Esophagus muscularis mucosa (tissue), 4 donors: ENCODE measurements at regions not wholly inside any gene's neighbourhood (a gene's known extent, or its start where the extent isn't known, plus 50 kb on each side); places are given as distances from the start of the nearest gene placed in this dataset.
A peak's percentile ranks its signal among the peaks of the same experiment; 100 is the strongest.

Experiments
- DNase-seq: peaks from one replicate; pipeline ENCODE4 v3.0.0-alpha.2; 2017; ENCODE audit errors: extremely low spot score
- H3K27ac ChIP-seq, 4 donors: fragments of 200-600 bp; sonication (generic); replicated peaks in 1 of 4; 1 replicate in 3 of 4; 2 replicates in 1 of 4; pipeline ENCODE4 v1.5.1; 2016 to 2019; ENCODE audit warnings: mild to moderate bottlenecking in 1 of 4
- H3K27me3 ChIP-seq, 4 donors: fragments of 200-600 bp; sonication (generic); one replicate each; pipeline versions ENCODE4 v1.5.1 to v1.6.0; 2016 to 2019
- H3K36me3 ChIP-seq, 4 donors: fragments of 200-600 bp; sonication (generic); one replicate each; pipeline ENCODE4 v1.5.1; 2016 to 2019
- H3K4me1 ChIP-seq, 4 donors: fragments of 200-600 bp; sonication (generic); one replicate each; pipeline ENCODE4 v1.5.1; 2016 to 2019
- H3K4me3 ChIP-seq, 4 donors: fragments of 200-600 bp; sonication (generic); 1 replicate in 2 of 4; 2 replicates in 2 of 4; pipeline ENCODE4 v1.5.1; 2016 to 2019; ENCODE audit warnings: mild to moderate bottlenecking in 4 of 4, moderate library complexity in 1 of 4
- H3K9me3 ChIP-seq, 4 donors: fragments of 200-600 bp; sonication (generic); 1 replicate in 3 of 4; 2 replicates in 1 of 4; pipeline ENCODE4 v1.5.1; 2016 to 2019
- CTCF ChIP-seq, 3 experiments: fragments of 200-600 bp in 2 of 3; fragments of 450-650 bp in 1 of 3; sonication (generic) in 2 of 3; IDR thresholded peaks; one replicate each; pipeline ENCODE4 v1.5.1; 2017 to 2019; ENCODE audit warnings: antibody characterized with exemption in 3 of 3, mild to moderate bottlenecking in 2 of 3, moderate library complexity in 1 of 3
- EP300 ChIP-seq: sonication (generic); formaldehyde crosslinking; IDR thresholded peaks from one replicate; pipeline ENCODE4 v1.6.1; 2017; ENCODE audit warnings: antibody characterized with exemption
- POLR2A ChIP-seq: fragments of 450-650 bp; IDR thresholded peaks from one replicate; pipeline ENCODE4 v1.6.1; 2017; ENCODE audit warnings: antibody characterized with exemption, moderate library complexity, mild to moderate bottlenecking, low read depth
- POLR2AphosphoS5 ChIP-seq, 2 donors: sonication (generic); formaldehyde crosslinking; IDR thresholded peaks; one replicate each; pipeline ENCODE4 v1.6.1; 2017; ENCODE audit warnings: antibody characterized with exemption in 2 of 2
- WGBS: methylation state at CpG from one replicate; pipeline ENCODE4 v1.1.5; 2018; 5-methylcytosine and 5-hydroxymethylcytosine counted together
- intact Hi-C: fragments of 100-400 bp; cut with DNase I; formaldehyde crosslinking; loops from one replicate; pipeline ENCODE4 v1.15.1; 2023

- H3K27ac ChIP-seq, result peak overlapping the region in 3 of 4 donors; percentile 17 to 55 (median 32)
These were observed 167.9 kb upstream of the TNFAIP3 start for GRCh38 chr6:137699031-137699683.

GRCh38 chr6:137700161-137700560, 166.9 kb upstream of the TNFAIP3 start:
- WGBS, result 90% methylated on average over 1 of the region's 1 CpG
- TF ChIP-seq EP300 (no peak), POLR2AphosphoS5 (IDR thresholded peaks at IDR 0.05) (no peak), CTCF (IDR thresholded peaks at IDR 0.05) (no peak), POLR2A (no peak)
- DNase-seq, result no peak
- Histone ChIP-seq H3K27me3 (no peaks in the 10 kb centered on the region), H3K27ac (peak overlapping the region in 2 of 4 donors; percentile 32 to 55), H3K4me1 (peaks cover 16 to 22% (median 17%) of the 10 kb centered on the region in 4 donors), H3K9me3 (no peaks in the 10 kb centered on the region), H3K4me3 (no peak overlapping the region), H3K36me3 (no peaks in the 10 kb centered on the region)
- intact Hi-C loops, result loop anchor here (10.0 kb wide), 2 partner anchors 275 to 405 kb away; partner anchors contain the start of gene PERP

More at GRCh38 chr6:137699031-137699683, 167.9 kb upstream of the TNFAIP3 start:
- Histone ChIP-seq H3K27me3 (no peaks in the 10 kb centered on the region), H3K9me3 (no peaks in the 10 kb centered on the region), H3K4me1 (peaks cover 13 to 22% (median 16%) of the 10 kb centered on the region in 4 donors), H3K36me3 (no peaks in the 10 kb centered on the region), H3K4me3 (no peak overlapping the region)
- no peak for TF ChIP-seq POLR2AphosphoS5 (IDR thresholded peaks at IDR 0.05)
- WGBS, result 66% methylated on average over 5 of the region's 5 CpGs
- intact Hi-C loops, result no loop called here
- peak; percentile 90 for DNase-seq

- peak; percentile 80 for DNase-seq
- Histone ChIP-seq H3K9me3 (no peaks in the 10 kb centered on the region), H3K4me3 (no peak overlapping the region), H3K27me3 (no peaks in the 10 kb centered on the region), H3K4me1 (peaks cover 16 to 26% (median 19%) of the 10 kb centered on the region in 4 donors), H3K36me3 (no peaks in the 10 kb centered on the region), H3K27ac (peak overlapping the region in 1 of 4 donors; percentile 32)
- TF ChIP-seq CTCF (IDR thresholded peaks at IDR 0.05), result no peak
- no peak for TF ChIP-seq EP300
- intact Hi-C loops, result loop anchor here (10.0 kb wide), 2 partner anchors 274 to 404 kb away; partner anchors contain the start of gene PERP
- WGBS, result 67% methylated on average over 7 of the region's 7 CpGs
These were observed 166.1 kb upstream of the TNFAIP3 start for GRCh38 chr6:137700751-137701477.

- no peak for DNase-seq
- H3K36me3 ChIP-seq, result no peaks in the 10 kb centered on the region
- H3K4me1 ChIP-seq, result peaks cover 13 to 25% (median 16%) of the 10 kb centered on the region in 4 donors
- intact Hi-C loops, result loop anchor here (10.0 kb wide), 2 partner anchors 273 to 403 kb away; partner anchors contain the start of gene PERP
- WGBS, result 88% methylated on average over 2 of the region's 2 CpGs
- no peaks in the 10 kb centered on the region for H3K9me3 ChIP-seq
- no peaks in the 10 kb centered on the region for H3K27me3 ChIP-seq
- no peak overlapping the region for H3K27ac ChIP-seq
- TF ChIP-seq EP300, result no peak
- no peak for TF ChIP-seq CTCF (IDR thresholded peaks at IDR 0.05)
- TF ChIP-seq POLR2AphosphoS5 (IDR thresholded peaks at IDR 0.05), result no peak
- no peak for TF ChIP-seq POLR2A
- no peak overlapping the region for H3K4me3 ChIP-seq
These were observed 165.1 kb upstream of the TNFAIP3 start for GRCh38 chr6:137701942-137702341.

- Histone ChIP-seq H3K27ac (no peak overlapping the region), H3K4me1 (peaks cover 11 to 22% (median 13%) of the 10 kb centered on the region in 4 donors), H3K27me3 (no peaks in the 10 kb centered on the region), H3K9me3 (no peaks in the 10 kb centered on the region), H3K36me3 (no peaks in the 10 kb centered on the region), H3K4me3 (no peak overlapping the region)
- WGBS, result 72% methylated on average over 1 of the region's 1 CpG
- intact Hi-C loops, result loop anchor here (10.0 kb wide), 2 partner anchors 272 to 402 kb away; partner anchors contain the start of gene PERP
- TF ChIP-seq CTCF (IDR thresholded peaks at IDR 0.05), result no peak
- TF ChIP-seq POLR2AphosphoS5 (IDR thresholded peaks at IDR 0.05), result no peak
- TF ChIP-seq POLR2A, result no peak
- no peak for TF ChIP-seq EP300
- no peak for DNase-seq
These were observed 164.2 kb upstream of the TNFAIP3 start for GRCh38 chr6:137702791-137703424.
